ENCODE measurements at regions not wholly inside any gene's neighbourhood (a gene's known extent, or its start where the extent isn't known, plus 50 kb on each side); places are given as distances from the start of the nearest gene placed in this dataset.

DNA sequence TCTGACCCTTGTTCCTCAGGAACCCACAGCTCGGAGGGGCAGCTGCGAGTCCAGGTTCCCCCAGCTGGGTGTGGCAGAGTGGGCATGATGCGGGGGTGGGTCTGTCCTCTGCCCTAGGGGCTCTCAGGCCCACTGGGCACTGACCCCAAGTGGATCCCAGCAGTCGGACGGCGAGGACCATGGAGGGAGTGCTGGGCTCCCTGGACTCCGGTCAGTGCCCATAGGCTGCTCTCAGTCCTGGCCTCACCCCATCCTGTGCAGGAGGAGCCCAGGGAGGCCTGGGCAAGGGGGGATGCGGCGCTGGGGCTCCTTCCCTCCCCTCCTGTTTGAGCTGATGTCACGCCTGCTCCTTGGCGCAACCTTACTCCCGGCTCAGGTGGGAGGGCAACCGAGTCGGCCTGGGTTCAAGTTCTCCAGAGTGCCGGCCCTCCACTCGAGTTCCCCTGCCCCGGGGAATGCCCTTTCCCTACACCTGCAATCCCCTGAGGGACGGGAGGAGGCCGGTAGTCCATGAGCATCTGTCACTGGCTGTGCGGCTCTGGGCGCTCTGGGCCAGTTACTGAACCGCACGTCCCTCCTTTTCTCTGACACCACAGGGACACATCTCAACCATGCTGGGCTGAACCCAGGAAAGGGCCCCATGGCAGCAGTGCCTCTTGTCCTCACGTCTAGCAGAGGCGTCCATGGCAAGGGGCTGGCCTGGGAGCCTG is 52.6 kb upstream of the ACSF3 start:
- TF ChIP-seq CREM (CRISPR knock-in tag; IDR thresholded peaks at IDR 0.05), result no peak
- no peak for TF ChIP-seq TEAD4 (CRISPR knock-in tag; IDR thresholded peaks at IDR 0.05)
- no peak for TF ChIP-seq NFYB (CRISPR knock-in tag; conservative IDR thresholded peaks at IDR 0.05; ENCODE audit: low read depth)
- no peak for TF ChIP-seq IRF2 (CRISPR knock-in tag; IDR thresholded peaks at IDR 0.05; ENCODE audit: borderline replicate concordance, low read depth)
